ENCODE measurements at regions not wholly inside any gene's neighbourhood (a gene's known extent, or its start where the extent isn't known, plus 50 kb on each side); places are given as distances from the start of the nearest gene placed in this dataset.

GRCh38 chr7:106417273-106417902 lies 132.6 kb upstream of the NAMPT start:
- DNase-seq = peak; percentile 24

- DNase-seq = no peak
Measured at GRCh38 chr7:106416430-106416829, 131.6 kb upstream of the NAMPT start.

GRCh38 chr7:106415433-106415832 lies 130.7 kb upstream of the NAMPT start:
- no peak for DNase-seq

- DNase-seq = no peak
Measured at GRCh38 chr7:106413446-106413845, 128.7 kb upstream of the NAMPT start.

- DNase-seq = no peak
Measured at GRCh38 chr7:106405697-106406141, 120.9 kb upstream of the NAMPT start.

- no peak for DNase-seq
Measured at GRCh38 chr7:106402898-106403297, 118.1 kb upstream of the NAMPT start.

GRCh38 chr7:106400923-106401322 lies 116.1 kb upstream of the NAMPT start:
- DNase-seq = no peak

- no peak for DNase-seq
Measured at GRCh38 chr7:106398786-106399185, 114.0 kb upstream of the NAMPT start.

- DNase-seq = no peak
Measured at GRCh38 chr7:106397994-106398393, 113.2 kb upstream of the NAMPT start.

- DNase-seq = no peak
Measured at GRCh38 chr7:106394526-106394925, 109.7 kb upstream of the NAMPT start.

- no peak for DNase-seq
Measured at GRCh38 chr7:106393564-106394251, 108.9 kb upstream of the NAMPT start.

- no peak for DNase-seq
Measured at GRCh38 chr7:106392590-106392989, 107.8 kb upstream of the NAMPT start.

- DNase-seq = no peak
Measured at GRCh38 chr7:106392144-106392543, 107.4 kb upstream of the NAMPT start.

GRCh38 chr7:106386958-106387357 lies 102.2 kb upstream of the NAMPT start:
- no peak for DNase-seq

GRCh38 chr7:106384373-106384772 lies 99.6 kb upstream of the NAMPT start:
- DNase-seq = no peak

GRCh38 chr7:106382929-106383328 lies 98.1 kb upstream of the NAMPT start:
- no peak for DNase-seq

GRCh38 chr7:106382129-106382528 lies 97.3 kb upstream of the NAMPT start:
- DNase-seq = no peak

- no peak for DNase-seq
Measured at GRCh38 chr7:106381252-106381651, 96.5 kb upstream of the NAMPT start.

GRCh38 chr7:106377847-106378361 lies 93.1 kb upstream of the NAMPT start:
- no peak for DNase-seq

GRCh38 chr7:106376026-106376799 lies 91.4 kb upstream of the NAMPT start:
- DNase-seq = no peak

GRCh38 chr7:106375499-106375898 lies 90.7 kb upstream of the NAMPT start:
- no peak for DNase-seq

- no peak for DNase-seq
Measured at GRCh38 chr7:106374437-106374836, 89.7 kb upstream of the NAMPT start.

- no peak for DNase-seq
Measured at GRCh38 chr7:106372595-106373318, 88.0 kb upstream of the NAMPT start.
